ENCODE measurements at regions not wholly inside any gene's neighbourhood (a gene's known extent, or its start where the extent isn't known, plus 50 kb on each side); places are given as distances from the start of the nearest gene placed in this dataset.

DNA sequence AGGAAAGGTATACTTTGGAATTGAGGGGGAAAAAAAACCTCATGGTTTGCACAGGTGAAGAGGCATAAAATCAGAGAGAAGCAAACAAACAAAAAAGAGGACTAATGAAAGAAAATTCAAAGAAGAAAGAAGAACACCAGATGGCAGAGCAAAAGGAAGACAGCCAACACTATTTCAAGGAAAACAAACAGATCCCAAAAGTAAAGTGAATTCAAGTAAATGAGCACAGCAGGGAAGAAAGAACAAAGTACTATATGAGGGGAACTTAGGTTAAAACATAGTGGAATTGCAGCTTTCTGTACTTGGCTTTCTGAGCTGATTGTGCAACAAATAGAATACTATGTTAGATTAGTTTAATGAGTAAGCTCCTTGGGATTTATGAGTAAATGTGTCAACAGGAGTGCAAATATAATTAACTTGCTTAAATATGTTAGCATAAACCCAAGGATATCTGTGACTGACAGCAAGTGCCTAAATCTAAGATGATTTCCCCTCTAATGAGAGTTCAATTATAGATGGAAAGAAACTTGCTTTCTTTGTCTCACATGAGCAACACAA, 404.6 kb upstream of the CNTN5 start:
- H2AFZ ChIP-seq (replicated peaks; ENCODE audit: low read length, poor library complexity): no peak overlapping the region
- H4K8ac ChIP-seq (ENCODE audit: low read depth in 2 of 2, low read length in 2 of 2): no peak overlapping the region
- CTCF ChIA-PET: no interaction called here
- no peak overlapping the region for H3K4me2 ChIP-seq (ENCODE audit: low read depth, low read length)
- H3K23ac ChIP-seq (ENCODE audit: low read depth, low read length): no peak overlapping the region
- no peak overlapping the region for H2BK5ac ChIP-seq (ENCODE audit: low read depth, low read length, poor library complexity, severe bottlenecking)
- H4K5ac ChIP-seq (ENCODE audit: low read depth, low read length): no peak overlapping the region
- H3K18ac ChIP-seq (ENCODE audit: low read depth, low read length): no peak overlapping the region
- H4K20me1 ChIP-seq (ENCODE audit: insufficient read depth, low read length): no peaks in the 10 kb centered on the region
- dilution Hi-C loops (cut with HindIII; ENCODE audit: low sequenced_read_pairs, unreplicated experiment): no loop called here
- H3K4me3 ChIP-seq (ENCODE audit: insufficient read depth, low read depth, low read length): no peak overlapping the region
- POLR2A ChIA-PET (ENCODE audit: unreplicated experiment): no interaction called here
- H4K91ac ChIP-seq (ENCODE audit: insufficient read depth, low read depth, low read length): no peak overlapping the region
- DNase-seq: no peak
- TF ChIP-seq BHLHE40 (IDR thresholded peaks at IDR 0.05; ENCODE audit: low read depth, low read length) (no peak), CEBPB (IDR thresholded peaks at IDR 0.05; ENCODE audit: low read depth, low read length) (no peak), FOS (IDR thresholded peaks at IDR 0.05; ENCODE audit: low read depth, low read length) (no peak), MXI1 (IDR thresholded peaks at IDR 0.05; ENCODE audit: borderline replicate concordance, low read depth, low read length) (no peak), NFE2L2 (IDR thresholded peaks at IDR 0.05; ENCODE audit: low read depth, low read length) (no peak), RFX5 (IDR thresholded peaks at IDR 0.05; ENCODE audit: low read depth, low read length) (no peak), POLR2A (IDR thresholded peaks at IDR 0.05; ENCODE audit: low read depth, low read length) (no peak), RCOR1 (IDR thresholded peaks at IDR 0.05; ENCODE audit: insufficient replicate concordance, low read length) (no peak), ELK1 (IDR thresholded peaks at IDR 0.05; ENCODE audit: borderline replicate concordance, low read depth, low read length) (no peak), SMC3 (IDR thresholded peaks at IDR 0.05; ENCODE audit: low read depth, low read length) (no peak), MAFK (IDR thresholded peaks at IDR 0.05; ENCODE audit: low read depth, low read length) (no peak), MAZ (IDR thresholded peaks at IDR 0.05; ENCODE audit: borderline replicate concordance, low read depth, low read length) (no peak)
- TF ChIP-seq, protein P1, sequence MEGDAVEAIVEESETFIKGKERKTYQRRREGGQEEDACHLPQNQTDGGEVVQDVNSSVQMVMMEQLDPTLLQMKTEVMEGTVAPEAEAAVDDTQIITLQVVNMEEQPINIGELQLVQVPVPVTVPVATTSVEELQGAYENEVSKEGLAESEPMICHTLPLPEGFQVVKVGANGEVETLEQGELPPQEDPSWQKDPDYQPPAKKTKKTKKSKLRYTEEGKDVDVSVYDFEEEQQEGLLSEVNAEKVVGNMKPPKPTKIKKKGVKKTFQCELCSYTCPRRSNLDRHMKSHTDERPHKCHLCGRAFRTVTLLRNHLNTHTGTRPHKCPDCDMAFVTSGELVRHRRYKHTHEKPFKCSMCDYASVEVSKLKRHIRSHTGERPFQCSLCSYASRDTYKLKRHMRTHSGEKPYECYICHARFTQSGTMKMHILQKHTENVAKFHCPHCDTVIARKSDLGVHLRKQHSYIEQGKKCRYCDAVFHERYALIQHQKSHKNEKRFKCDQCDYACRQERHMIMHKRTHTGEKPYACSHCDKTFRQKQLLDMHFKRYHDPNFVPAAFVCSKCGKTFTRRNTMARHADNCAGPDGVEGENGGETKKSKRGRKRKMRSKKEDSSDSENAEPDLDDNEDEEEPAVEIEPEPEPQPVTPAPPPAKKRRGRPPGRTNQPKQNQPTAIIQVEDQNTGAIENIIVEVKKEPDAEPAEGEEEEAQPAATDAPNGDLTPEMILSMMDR (conservative IDR thresholded peaks at IDR 0.05; ENCODE audit: low read depth, low read length): no peak
- H3K9ac ChIP-seq (ENCODE audit: low read depth, low read length): no peak overlapping the region
- BruUV-seq (replicated peaks): no TSS peak
- no peak overlapping the region for H2AK9ac ChIP-seq (replicated peaks; ENCODE audit: low read depth, low read length, poor library complexity)
- H3K14ac ChIP-seq (replicated peaks; ENCODE audit: low read depth, low read length): no peak overlapping the region
- H2AK5ac ChIP-seq (ENCODE audit: low read depth, low read length): no peak overlapping the region
- no peak overlapping the region for H2BK15ac ChIP-seq (ENCODE audit: low read depth, low read length)
- H3K27me3 ChIP-seq (ENCODE audit: control insufficient read depth, insufficient read depth, low read length): no peaks in the 10 kb centered on the region
- no peaks in the 10 kb centered on the region for H3K79me1 ChIP-seq (ENCODE audit: low read depth in 1 of 2, low read length in 2 of 2)
- no peak overlapping the region for H2BK120ac ChIP-seq (ENCODE audit: low read depth, low read length)
- no peak overlapping the region for H3K56ac ChIP-seq (ENCODE audit: extremely low read depth, insufficient read depth, low read length)
- H3K36me3 ChIP-seq (ENCODE audit: control insufficient read depth, insufficient read depth, low read length): no peaks in the 10 kb centered on the region
- H3K4me1 ChIP-seq (ENCODE audit: control insufficient read depth, insufficient read depth, low read length): no peaks in the 10 kb centered on the region
- no peak overlapping the region for H2BK20ac ChIP-seq (ENCODE audit: low read depth, low read length)
- in situ Hi-C loops (cut with MboI; ENCODE audit: low sequenced_read_pairs): no loop called here
- no peak overlapping the region for H3K27ac ChIP-seq (ENCODE audit: insufficient read depth, low read length)
- H3K9me1 ChIP-seq (ENCODE audit: insufficient read depth, low read length): no peaks in the 10 kb centered on the region
- no peak overlapping the region for H3K4ac ChIP-seq (ENCODE audit: low read depth, low read length)
- ATAC-seq (ENCODE audit: low read depth): no peak
- intact Hi-C loops (cut with micrococcal nuclease): no loop called here
- H3K9me3 ChIP-seq (ENCODE audit: control insufficient read depth, insufficient read depth, low read length): peaks cover 9% of the 10 kb centered on the region; the same call in 1 of the 2 replicates

Measured in IMR-90 (cell line).